HepG2 (cell line): ENCODE measurements at regions not wholly inside any gene's neighbourhood (a gene's known extent, or its start where the extent isn't known, plus 50 kb on each side); places are given as distances from the start of the nearest gene placed in this dataset.

Source experiments
- ATAC-seq: fragments of 200-7000 bp; cut with Tn5 transposase; 3 replicates; pipeline ENCODE4 v1.9.1; 2020; ENCODE audit warnings: mild to moderate bottlenecking, moderate library complexity
- BruUV-seq: library from RNA; stranded (reverse); fragments of 400-500 nt; replicated peaks from 2 replicates; lab custom pipeline; 2021; lab: Mats Ljungman, UMichigan
- CTCF ChIA-PET: fragments of 300-600 bp; formaldehyde crosslinking; extraction: SDS; loops from one replicate; lab custom pipeline; 2021; ENCODE audit warnings: low total read pairs, inconsistent platforms, low intra/inter-chr PET ratio; lab: Yijun Ruan, JAX
- POLR2A ChIA-PET: fragments of 350-600 bp; sonication (Branson Sonifier 250); formaldehyde crosslinking; loops from one replicate; lab custom pipeline; 2020; ENCODE audit warnings: antibody characterized with exemption, inconsistent platforms; lab: Yijun Ruan, JAX
- DNase-seq: peaks from one replicate; pipeline ENCODE4 v3.0.0-alpha.2; 2015; ENCODE audit warnings: low spot score
- FAIRE-seq: peaks from 3 replicates; lab custom pipeline; 2011; peaks lifted over from hg19 to GRCh38; lab: Jason Lieb, UNC
- H2AFZ ChIP-seq: one replicate; pipeline ENCODE4 v1.6.1; 2011; ENCODE audit warnings: low read length, inconsistent platforms
- H3K27ac ChIP-seq: fragments of 300-600 bp; 3 replicates; pipeline ENCODE4 v1.8.0; 2011; ENCODE audit warnings: mixed run types, mild to moderate bottlenecking, mixed read lengths, low read length, inconsistent platforms; ENCODE audit not compliant: insufficient read depth; ENCODE audit errors: extremely low read length
- H3K27me3 ChIP-seq, 2 experiments: fragments of 200-600 bp in 1 of 2; 2 replicates in 1 of 2; 3 replicates in 1 of 2; pipeline versions ENCODE4 v1.6.0 to v1.8.0; 2011; ENCODE audit warnings: low read length in 2 of 2, mild to moderate bottlenecking in 2 of 2, moderate library complexity in 2 of 2, inconsistent platforms in 1 of 2; ENCODE audit not compliant: insufficient read depth in 2 of 2, control insufficient read depth in 1 of 2
- H3K36me3 ChIP-seq, 2 experiments: fragments of 200-600 bp in 1 of 2; replicated peaks in 1 of 2; 2 replicates in 1 of 2; 3 replicates in 1 of 2; pipeline versions ENCODE4 v1.5.1 to v1.8.0; 2011; ENCODE audit warnings: low read length in 2 of 2, inconsistent platforms in 1 of 2; ENCODE audit not compliant: insufficient read depth in 2 of 2, control insufficient read depth in 1 of 2
- H3K4me1 ChIP-seq: 2 replicates; pipeline ENCODE4 v1.5.1; 2012; ENCODE audit warnings: low read length, inconsistent platforms; ENCODE audit not compliant: insufficient read depth
- H3K4me2 ChIP-seq: 2 replicates; pipeline ENCODE4 v1.6.0; 2011; ENCODE audit warnings: low read depth, low read length, inconsistent platforms
- H3K4me3 ChIP-seq, 3 experiments: fragments of 200-600 bp in 1 of 3; sonication (generic), shearing (Covaris generic) in 1 of 3; replicated peaks in 1 of 3; 2 replicates each; pipeline ENCODE4 v1.5.1; 2011 to 2016; ENCODE audit warnings: low read length in 3 of 3, inconsistent platforms in 2 of 3, low read depth in 2 of 3, mild to moderate bottlenecking in 2 of 3, control low read depth in 1 of 3, mixed read lengths in 1 of 3; ENCODE audit not compliant: insufficient read depth in 1 of 3
- H3K79me2 ChIP-seq: one replicate; pipeline ENCODE4 v1.6.1; 2011; ENCODE audit warnings: low read length, inconsistent platforms; ENCODE audit not compliant: insufficient read depth
- H3K9ac ChIP-seq: 2 replicates; pipeline ENCODE4 v1.6.0; 2011; ENCODE audit warnings: mild to moderate bottlenecking, low read depth, low read length, inconsistent platforms; ENCODE audit not compliant: insufficient read depth
- H3K9me3 ChIP-seq: 2 replicates; pipeline ENCODE4 v1.5.1; 2012; ENCODE audit warnings: mild to moderate bottlenecking, low read length
- H4K20me1 ChIP-seq: 2 replicates; pipeline ENCODE4 v1.6.0; 2011; ENCODE audit warnings: inconsistent platforms, mild to moderate bottlenecking, low read length, moderate library complexity; ENCODE audit not compliant: insufficient read depth
- NFE2 ChIP-seq: sonication (generic); formaldehyde crosslinking; IDR thresholded peaks from 2 replicates; pipeline ENCODE4 v1.4.0; 2020; ENCODE audit warnings: missing genetic modification reagents
- SIX4 ChIP-seq: sonication (generic); formaldehyde crosslinking; IDR thresholded peaks from 2 replicates; pipeline ENCODE4 v1.4.0; 2020; ENCODE audit warnings: missing genetic modification reagents
- ZMYM2 ChIP-seq: sonication (generic); formaldehyde crosslinking; IDR thresholded peaks from 2 replicates; pipeline ENCODE4 v1.8.0; 2022; ENCODE audit warnings: mild to moderate bottlenecking, missing genetic modification reagents
- ZNF18 ChIP-seq: sonication (generic); formaldehyde crosslinking; IDR thresholded peaks from 2 replicates; pipeline ENCODE4 v1.8.0; 2022; ENCODE audit warnings: mild to moderate bottlenecking, missing genetic modification reagents; ENCODE audit not compliant: insufficient replicate concordance
- ZNF331 ChIP-seq: sonication (generic); formaldehyde crosslinking; IDR thresholded peaks from 2 replicates; pipeline ENCODE4 v1.4.0; 2020; ENCODE audit warnings: missing genetic modification reagents
- WGBS: methylation state at CpG from one replicate; pipeline ENCODE4 v1.1.6; 2017; ENCODE audit warnings: low lambda C conversion rate; 5-methylcytosine and 5-hydroxymethylcytosine counted together
- in situ Hi-C: cut with HindIII; loops from 2 replicates; pipeline ENCODE4 v1.10.0; 2017; ENCODE audit warnings: low pct_unique_long_range_greater_than_20kb; ENCODE audit not compliant: extremely low pct_ligation_motif_present
- intact Hi-C: fragments of 100-400 bp; cut with micrococcal nuclease; formaldehyde crosslinking; loops from one replicate; pipeline ENCODE4 v1.10.0; 2022; ENCODE audit not compliant: unreplicated experiment
- TF ChIP-seq, protein P1 (sequence below): sonication (generic); formaldehyde crosslinking; conservative IDR thresholded peaks from 2 replicates; pipeline ENCODE4 v1.8.0; 2022; ENCODE audit warnings: mild to moderate bottlenecking, moderate library complexity, missing genetic modification reagents
- TF ChIP-seq, protein P2 (sequence below), 2 experiments: IDR thresholded peaks; 2 replicates each; pipeline ENCODE4 v1.6.1; 2011 to 2012; ENCODE audit warnings: low read length in 2 of 2, borderline replicate concordance in 1 of 2, low read depth in 1 of 2, mild to moderate bottlenecking in 1 of 2, moderate library complexity in 1 of 2
- TF ChIP-seq, protein P3 (sequence below): sonication (generic); formaldehyde crosslinking; IDR thresholded peaks from 2 replicates; pipeline ENCODE4 v1.4.0; 2020; ENCODE audit warnings: missing genetic modification reagents, borderline replicate concordance

DNA sequence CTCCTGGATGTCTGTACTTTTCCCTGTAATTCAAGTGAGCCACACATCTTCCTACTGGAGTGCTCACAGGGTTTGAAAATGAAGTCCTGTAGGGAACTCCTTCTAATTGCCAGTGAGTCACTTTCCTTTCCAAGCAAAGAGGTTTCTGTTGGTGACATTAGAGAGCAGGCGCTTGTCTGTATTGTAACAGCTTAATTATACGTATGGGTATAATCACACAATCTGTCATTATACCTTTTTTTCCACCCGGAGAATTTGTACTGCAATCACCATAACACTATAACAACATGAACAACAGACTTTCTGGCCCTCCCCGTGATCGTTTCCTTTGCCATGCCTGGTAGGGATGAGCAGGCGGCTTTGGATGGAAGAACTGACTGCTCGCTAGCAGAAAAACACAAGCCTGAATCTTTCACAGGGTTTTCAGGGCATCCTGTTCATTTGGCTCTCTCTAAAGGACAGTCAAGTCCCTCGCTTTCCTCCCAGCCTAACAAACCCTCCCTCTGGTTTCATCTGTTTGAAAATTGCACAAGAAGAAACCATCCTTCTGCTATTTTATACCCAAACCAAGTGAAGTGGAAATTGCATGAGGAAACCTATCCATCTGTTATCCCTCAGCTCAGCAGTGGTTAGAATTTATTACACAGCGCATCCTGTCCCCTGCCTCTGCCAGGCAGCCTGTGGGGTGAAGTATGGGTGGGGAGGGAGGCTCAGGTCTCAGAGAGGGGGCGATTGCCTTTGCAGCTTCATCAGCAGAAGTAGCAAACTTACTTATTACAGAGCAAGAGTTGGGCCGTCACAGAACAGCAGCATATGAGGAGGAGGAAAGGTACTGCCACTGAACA is 307.0 kb upstream of the TLE4 start:
- POLR2A ChIA-PET, result no interaction called here

More for the DNA sequence above, 307.0 kb upstream of the TLE4 start:
- CTCF ChIA-PET, result no interaction called here
- Histone ChIP-seq H3K27me3 (no peaks in the 10 kb centered on the region), H3K9ac (no peak overlapping the region), H3K4me1 (no peaks in the 10 kb centered on the region), H4K20me1 (no peaks in the 10 kb centered on the region), H3K36me3 (no peaks in the 10 kb centered on the region), H3K4me2 (no peak overlapping the region), H3K9me3 (no peaks in the 10 kb centered on the region), H3K79me2 (no peaks in the 10 kb centered on the region), H3K27ac (no peak overlapping the region), H2AFZ (no peak overlapping the region), H3K4me3 (no peak overlapping the region)
- no peak for DNase-seq
- WGBS, result 11% methylated on average over 10 of the region's 11 CpGs
- in situ Hi-C loops (no loop called here), intact Hi-C loops (no loop called here)
- ATAC-seq, result no peak
- TF ChIP-seq, protein P1, sequence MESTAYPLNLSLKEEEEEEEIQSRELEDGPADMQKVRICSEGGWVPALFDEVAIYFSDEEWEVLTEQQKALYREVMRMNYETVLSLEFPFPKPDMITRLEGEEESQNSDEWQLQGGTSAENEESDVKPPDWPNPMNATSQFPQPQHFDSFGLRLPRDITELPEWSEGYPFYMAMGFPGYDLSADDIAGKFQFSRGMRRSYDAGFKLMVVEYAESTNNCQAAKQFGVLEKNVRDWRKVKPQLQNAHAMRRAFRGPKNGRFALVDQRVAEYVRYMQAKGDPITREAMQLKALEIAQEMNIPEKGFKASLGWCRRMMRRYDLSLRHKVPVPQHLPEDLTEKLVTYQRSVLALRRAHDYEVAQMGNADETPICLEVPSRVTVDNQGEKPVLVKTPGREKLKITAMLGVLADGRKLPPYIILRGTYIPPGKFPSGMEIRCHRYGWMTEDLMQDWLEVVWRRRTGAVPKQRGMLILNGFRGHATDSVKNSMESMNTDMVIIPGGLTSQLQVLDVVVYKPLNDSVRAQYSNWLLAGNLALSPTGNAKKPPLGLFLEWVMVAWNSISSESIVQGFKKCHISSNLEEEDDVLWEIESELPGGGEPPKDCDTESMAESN (CRISPR knock-in tag), result no peak
- no peak for TF ChIP-seq NFE2
- TF ChIP-seq, protein P2, sequence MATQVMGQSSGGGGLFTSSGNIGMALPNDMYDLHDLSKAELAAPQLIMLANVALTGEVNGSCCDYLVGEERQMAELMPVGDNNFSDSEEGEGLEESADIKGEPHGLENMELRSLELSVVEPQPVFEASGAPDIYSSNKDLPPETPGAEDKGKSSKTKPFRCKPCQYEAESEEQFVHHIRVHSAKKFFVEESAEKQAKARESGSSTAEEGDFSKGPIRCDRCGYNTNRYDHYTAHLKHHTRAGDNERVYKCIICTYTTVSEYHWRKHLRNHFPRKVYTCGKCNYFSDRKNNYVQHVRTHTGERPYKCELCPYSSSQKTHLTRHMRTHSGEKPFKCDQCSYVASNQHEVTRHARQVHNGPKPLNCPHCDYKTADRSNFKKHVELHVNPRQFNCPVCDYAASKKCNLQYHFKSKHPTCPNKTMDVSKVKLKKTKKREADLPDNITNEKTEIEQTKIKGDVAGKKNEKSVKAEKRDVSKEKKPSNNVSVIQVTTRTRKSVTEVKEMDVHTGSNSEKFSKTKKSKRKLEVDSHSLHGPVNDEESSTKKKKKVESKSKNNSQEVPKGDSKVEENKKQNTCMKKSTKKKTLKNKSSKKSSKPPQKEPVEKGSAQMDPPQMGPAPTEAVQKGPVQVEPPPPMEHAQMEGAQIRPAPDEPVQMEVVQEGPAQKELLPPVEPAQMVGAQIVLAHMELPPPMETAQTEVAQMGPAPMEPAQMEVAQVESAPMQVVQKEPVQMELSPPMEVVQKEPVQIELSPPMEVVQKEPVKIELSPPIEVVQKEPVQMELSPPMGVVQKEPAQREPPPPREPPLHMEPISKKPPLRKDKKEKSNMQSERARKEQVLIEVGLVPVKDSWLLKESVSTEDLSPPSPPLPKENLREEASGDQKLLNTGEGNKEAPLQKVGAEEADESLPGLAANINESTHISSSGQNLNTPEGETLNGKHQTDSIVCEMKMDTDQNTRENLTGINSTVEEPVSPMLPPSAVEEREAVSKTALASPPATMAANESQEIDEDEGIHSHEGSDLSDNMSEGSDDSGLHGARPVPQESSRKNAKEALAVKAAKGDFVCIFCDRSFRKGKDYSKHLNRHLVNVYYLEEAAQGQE (IDR thresholded peaks at IDR 0.05; ENCODE audit: borderline replicate concordance in 1 of 2, low read depth in 1 of 2, low read length in 2 of 2), result no peak
- TF ChIP-seq ZMYM2 (CRISPR knock-in tag), result no peak
- no peak for TF ChIP-seq ZNF18
- TF ChIP-seq, protein P3, sequence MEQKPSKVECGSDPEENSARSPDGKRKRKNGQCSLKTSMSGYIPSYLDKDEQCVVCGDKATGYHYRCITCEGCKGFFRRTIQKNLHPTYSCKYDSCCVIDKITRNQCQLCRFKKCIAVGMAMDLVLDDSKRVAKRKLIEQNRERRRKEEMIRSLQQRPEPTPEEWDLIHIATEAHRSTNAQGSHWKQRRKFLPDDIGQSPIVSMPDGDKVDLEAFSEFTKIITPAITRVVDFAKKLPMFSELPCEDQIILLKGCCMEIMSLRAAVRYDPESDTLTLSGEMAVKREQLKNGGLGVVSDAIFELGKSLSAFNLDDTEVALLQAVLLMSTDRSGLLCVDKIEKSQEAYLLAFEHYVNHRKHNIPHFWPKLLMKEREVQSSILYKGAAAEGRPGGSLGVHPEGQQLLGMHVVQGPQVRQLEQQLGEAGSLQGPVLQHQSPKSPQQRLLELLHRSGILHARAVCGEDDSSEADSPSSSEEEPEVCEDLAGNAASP (CRISPR knock-in tag), result no peak
- no peak for TF ChIP-seq ZNF331 (CRISPR knock-in tag)
- no peak for TF ChIP-seq SIX4
- BruUV-seq, result no TSS peak
- no peak for FAIRE-seq
